GM08714 (cell line): ENCODE measurements at regions not wholly inside any gene's neighbourhood (a gene's known extent, or its start where the extent isn't known, plus 50 kb on each side); places are given as distances from the start of the nearest gene placed in this dataset.

Experiments
- H3K4me3 ChIP-seq: fragments of 200-500 bp; sonication (Bioruptor generic); 2 replicates; pipeline ENCODE4 v1.5.1; 2014; ENCODE audit warnings: mild to moderate bottlenecking, low read length, inconsistent platforms
- ZNF274 ChIP-seq: IDR thresholded peaks from 2 replicates; pipeline ENCODE4 v1.6.1; 2012; ENCODE audit warnings: mild to moderate bottlenecking, low read depth, low read length

DNA sequence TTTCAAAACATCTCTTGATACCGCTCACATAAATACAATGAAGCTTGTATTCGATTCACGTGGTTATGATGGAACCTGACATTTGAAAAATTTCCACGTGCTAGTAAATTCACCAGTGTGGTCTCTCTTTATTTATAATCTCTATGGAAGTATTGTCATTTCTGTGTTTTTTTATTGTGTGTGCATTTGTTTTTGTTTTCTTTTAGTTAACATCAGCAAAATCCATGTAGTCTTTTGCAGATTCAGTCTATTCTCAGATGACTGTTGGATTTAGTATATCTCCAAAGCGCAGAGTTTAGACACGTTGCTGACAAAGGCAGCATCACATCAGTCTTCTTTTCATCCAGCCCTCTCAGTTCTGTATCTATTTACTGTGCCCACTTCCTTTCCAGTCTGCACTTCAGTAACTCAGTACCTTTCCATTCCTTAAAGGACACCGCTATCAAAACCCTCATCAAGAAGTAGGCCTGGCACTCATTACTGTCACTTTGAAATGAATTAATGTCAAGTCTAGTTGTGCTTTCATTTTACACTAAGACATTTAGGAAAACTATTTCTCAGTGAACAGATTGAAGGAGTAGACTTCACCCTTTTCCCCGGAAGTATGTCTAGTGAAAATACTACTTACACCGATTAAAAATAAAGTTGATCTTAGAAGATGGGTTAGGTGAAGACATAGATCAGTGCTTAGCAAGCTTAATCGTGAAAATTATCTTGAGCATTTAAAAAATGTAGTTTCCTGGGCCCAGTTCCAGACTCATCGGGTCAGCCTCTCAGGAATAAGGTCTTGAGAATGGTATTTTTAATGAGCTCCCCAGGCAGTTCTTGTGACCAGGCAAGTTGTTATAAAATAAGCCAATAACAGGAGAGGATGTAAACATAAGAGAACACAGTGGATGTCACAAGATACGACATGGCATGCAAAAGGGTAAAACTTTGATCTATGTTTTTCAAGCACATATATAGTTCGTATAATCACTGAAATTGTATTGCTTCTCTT is 506.8 kb upstream of the ZEB2 start:
- H3K4me3 ChIP-seq: no peak overlapping the region

GRCh38 chr2:145025382-145025781 is 505.5 kb upstream of the ZEB2 start:
- no peak overlapping the region for H3K4me3 ChIP-seq
- TF ChIP-seq ZNF274: no peak

More for the DNA sequence above, 506.8 kb upstream of the ZEB2 start:
- no peak for TF ChIP-seq ZNF274

DNA sequence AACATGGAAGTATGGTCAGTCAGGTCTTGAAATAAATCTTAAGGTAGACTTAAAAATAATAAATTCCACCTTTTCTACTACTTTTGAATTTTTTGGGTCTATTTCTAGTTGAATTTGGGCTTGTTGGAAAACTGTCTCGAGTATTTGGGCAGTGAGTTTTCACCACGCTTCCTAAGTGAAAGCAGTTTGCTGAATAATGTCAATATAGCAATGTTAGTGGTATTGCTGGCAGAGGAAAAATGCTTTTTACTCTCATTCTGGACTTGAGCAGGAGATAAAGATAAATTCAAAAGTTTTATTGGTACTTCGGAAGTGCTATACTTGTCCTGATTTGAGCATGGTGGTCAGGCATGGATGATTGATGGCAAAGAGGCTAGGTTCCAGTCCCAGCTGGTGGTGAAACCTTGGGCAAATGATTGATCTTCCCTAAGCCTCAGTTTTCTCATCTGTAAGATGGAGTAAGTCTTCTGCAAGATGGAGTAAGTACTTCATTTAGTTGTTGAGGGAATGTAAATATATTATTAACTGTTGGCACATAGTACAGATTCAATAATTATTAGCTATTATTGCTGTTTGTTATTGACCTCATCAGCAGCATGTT is 503.5 kb upstream of the ZEB2 start:
- H3K4me3 ChIP-seq: no peak overlapping the region
- TF ChIP-seq ZNF274: no peak

GRCh38 chr2:145022666-145023333 is 502.9 kb upstream of the ZEB2 start:
- no peak overlapping the region for H3K4me3 ChIP-seq
- TF ChIP-seq ZNF274: no peak

DNA sequence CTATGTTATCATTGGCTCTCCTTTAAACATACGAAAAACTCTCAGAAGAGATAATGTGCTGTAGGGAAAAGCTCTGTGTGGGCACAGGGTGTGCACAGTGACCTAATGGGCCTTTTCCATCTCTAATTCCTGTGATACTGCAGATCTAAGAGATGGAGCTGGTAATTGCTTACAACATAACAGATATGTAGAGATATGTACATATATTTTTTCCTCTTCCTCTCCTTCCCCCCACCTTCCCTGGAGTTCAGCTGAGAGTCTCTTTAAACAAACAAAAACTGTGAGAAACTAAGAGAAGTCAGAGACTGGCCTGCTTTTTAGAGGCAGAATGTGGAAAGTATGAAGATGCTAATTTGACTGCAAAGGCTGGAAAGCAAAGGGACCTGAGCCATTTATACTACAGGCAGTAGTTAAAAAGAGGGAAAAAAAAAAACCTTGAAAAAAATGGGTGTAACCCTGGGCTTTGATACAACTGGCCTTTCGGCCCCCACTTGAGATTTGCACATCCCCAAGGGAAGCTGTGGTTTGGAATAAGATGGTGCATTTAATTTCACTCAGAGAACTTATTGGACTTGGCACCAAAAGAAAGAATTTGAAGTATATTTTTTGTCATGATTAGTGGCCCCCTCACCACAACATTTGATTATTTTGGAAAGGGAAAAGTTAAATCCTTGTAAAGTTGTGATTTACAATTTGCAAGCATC is 502.2 kb upstream of the ZEB2 start:
- no peak for TF ChIP-seq ZNF274
- H3K4me3 ChIP-seq: no peak overlapping the region

GRCh38 chr2:145020694-145021093 is 500.8 kb upstream of the ZEB2 start:
- H3K4me3 ChIP-seq: no peak overlapping the region
- TF ChIP-seq ZNF274: no peak

DNA sequence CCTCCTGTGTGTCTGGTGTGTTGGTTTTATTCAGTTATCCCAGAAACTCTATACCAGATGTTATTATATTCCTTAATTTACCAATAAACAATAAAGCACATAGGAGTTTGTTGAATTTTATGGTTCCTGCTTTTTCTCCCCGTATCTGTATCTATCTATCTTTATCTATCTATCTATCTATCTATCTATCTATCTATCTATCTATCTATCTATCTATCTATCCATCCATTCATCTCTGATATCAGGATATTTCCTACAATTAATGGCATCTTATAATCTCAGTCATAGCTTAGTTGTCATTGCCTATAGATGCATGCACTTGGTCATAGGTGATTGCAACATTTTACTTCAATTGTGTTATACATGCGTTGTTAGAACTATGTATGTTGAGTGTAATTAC is 500.2 kb upstream of the ZEB2 start:
- TF ChIP-seq ZNF274: no peak

GRCh38 chr2:145018502-145018901 is 498.6 kb upstream of the ZEB2 start:
- no peak overlapping the region for H3K4me3 ChIP-seq
- TF ChIP-seq ZNF274: no peak

More for the DNA sequence above, 500.2 kb upstream of the ZEB2 start:
- H3K4me3 ChIP-seq: no peak overlapping the region

DNA sequence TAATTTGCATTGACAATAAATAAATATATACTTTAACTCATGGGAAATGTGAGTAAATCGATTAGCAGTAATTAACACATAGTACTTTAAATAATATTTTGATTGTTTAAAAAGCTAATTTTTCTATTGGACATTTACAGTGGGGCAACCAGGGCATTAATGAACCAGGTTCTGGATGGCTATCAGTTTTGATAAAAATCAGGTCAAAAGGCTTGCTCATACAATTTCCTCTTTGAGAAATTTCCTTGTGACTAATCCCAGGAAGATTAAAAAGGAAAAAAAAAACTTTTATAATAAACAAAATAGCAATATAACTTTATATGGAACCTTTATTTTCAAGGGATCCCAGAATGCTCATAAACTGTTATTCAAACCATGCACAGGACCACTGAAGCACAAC is 497.2 kb upstream of the ZEB2 start:
- TF ChIP-seq ZNF274: no peak

DNA sequence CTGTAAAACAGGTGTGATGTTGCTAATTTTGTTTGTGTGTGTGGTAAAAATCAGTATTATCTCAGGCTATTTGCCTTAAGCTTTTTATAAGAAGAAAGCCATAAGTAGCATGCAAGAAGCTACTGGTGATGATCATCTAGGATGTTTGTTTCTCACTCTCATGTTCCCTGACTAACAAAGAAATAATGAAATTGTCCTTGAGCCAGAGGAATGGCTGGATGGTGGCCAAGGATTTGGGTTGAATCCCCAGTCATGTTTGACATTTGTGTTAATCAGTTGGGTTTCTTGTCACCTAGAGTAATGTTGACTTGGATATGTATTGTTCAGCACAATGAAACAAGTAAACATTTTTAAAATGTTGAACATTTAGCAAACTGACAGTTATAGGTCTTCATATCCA is 496.8 kb upstream of the ZEB2 start:
- TF ChIP-seq ZNF274: no peak
- no peak overlapping the region for H3K4me3 ChIP-seq

More for the DNA sequence above, 497.2 kb upstream of the ZEB2 start:
- no peak overlapping the region for H3K4me3 ChIP-seq

DNA sequence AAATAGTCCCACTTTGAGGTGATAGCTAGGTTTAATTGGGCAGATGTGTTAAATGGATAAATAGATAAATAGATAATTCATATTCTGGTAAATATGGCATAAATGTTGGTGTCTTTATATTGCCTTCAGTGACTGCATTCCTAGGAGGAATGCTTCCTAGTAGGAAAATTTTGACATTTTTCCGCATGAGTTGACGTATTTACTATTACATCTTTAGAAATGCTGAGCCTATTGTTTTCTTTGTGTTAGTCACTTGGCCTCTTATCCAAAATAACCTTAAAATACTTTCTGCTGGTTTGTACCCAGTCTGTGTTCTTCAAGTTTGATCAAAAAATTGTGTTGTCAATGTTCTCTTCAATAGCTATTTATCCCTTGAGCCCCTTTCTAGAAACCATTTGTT is 495.6 kb upstream of the ZEB2 start:
- no peak overlapping the region for H3K4me3 ChIP-seq
- TF ChIP-seq ZNF274: no peak

- no peak for TF ChIP-seq ZNF274
- no peak overlapping the region for H3K4me3 ChIP-seq
These were observed 492.9 kb upstream of the ZEB2 start for GRCh38 chr2:145012806-145013205.

GRCh38 chr2:145012214-145012670 is 492.3 kb upstream of the ZEB2 start:
- H3K4me3 ChIP-seq: no peak overlapping the region
- TF ChIP-seq ZNF274: no peak

- TF ChIP-seq ZNF274: no peak
- no peak overlapping the region for H3K4me3 ChIP-seq
These were observed 490.7 kb upstream of the ZEB2 start for GRCh38 chr2:145010635-145011034.

DNA sequence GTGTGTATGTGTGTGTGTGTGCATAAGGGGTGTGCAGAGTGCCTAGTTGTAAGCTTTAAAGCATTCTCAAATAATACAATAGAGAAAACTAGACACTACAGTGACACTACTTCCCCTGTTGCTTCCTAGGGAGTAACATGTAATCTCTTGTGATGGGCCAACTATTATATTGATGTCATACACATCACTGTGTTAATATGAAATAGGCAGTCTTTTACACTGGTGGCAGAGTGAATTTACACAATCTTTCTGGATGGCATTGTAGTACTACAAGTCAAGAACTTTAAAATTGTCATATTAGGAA is 488.0 kb upstream of the ZEB2 start:
- TF ChIP-seq ZNF274: no peak
- H3K4me3 ChIP-seq: no peak overlapping the region
